ENCODE measurements at regions not wholly inside any gene's neighbourhood (a gene's known extent, or its start where the extent isn't known, plus 50 kb on each side); places are given as distances from the start of the nearest gene placed in this dataset.
"Not testable (repeated sequence)": the region's sequence is repeated elsewhere in the genome, so short reads cannot be mapped to it uniquely, and the experiment has no call there.

GRCh38 chrX:97863261-97863660 is 979.6 kb downstream of the RPA4 start:
- DNase-seq, result no peak

- DNase-seq, result no peak
These were observed 983.6 kb downstream of the RPA4 start for GRCh38 chrX:97867266-97867665.

- no peak for DNase-seq
These were observed 993.1 kb downstream of the RPA4 start for GRCh38 chrX:97876697-97877407.

DNA sequence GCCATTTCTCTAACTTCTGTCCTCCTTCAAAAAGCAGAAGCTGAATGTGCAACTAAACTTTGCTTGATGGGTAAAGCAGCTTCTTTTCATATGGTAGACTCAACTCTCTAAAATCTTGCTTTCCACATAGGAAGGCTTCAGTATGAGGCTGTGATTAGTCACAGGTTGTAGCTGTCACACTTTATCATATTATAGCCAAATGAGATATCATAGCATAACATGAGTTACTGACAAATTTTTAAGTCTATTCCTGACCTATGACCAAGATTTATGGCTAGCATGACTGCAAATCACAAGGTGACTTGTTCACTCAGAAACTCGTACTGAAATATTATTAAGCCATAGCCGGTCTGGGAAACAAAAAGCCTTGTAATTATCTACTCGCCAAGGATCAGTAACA is 998.6 kb downstream of the RPA4 start:
- no peak for DNase-seq

- no peak for DNase-seq
These were observed 1012.0 kb downstream of the RPA4 start for GRCh38 chrX:97895751-97896150.

DNA sequence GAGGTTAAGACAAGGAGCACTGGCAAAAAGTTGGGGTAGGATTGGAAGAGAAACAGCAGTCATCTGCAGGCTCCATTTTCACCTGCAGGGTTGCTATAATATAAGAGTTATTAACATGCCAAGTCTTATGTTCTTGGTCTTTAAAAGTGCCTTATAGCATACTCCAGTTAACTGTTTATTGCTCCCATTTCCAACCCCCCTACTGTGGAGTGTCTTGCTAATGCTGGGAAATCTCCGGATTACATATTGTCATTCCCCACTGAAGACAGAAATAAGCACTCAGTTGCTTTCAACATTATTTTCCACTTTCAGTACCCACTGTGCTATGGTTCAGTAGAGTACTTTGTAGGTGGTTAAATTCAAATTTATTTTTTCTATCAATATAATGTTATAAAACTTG is 1014.3 kb downstream of the RPA4 start:
- DNase-seq, result no peak

GRCh38 chrX:97898798-97899197 is 1015.1 kb downstream of the RPA4 start:
- DNase-seq, result no peak

GRCh38 chrX:97907791-97908190 is 1024.1 kb downstream of the RPA4 start:
- DNase-seq, result no peak

- DNase-seq, result no peak
These were observed 1025.5 kb downstream of the RPA4 start for GRCh38 chrX:97909245-97909644.

DNA sequence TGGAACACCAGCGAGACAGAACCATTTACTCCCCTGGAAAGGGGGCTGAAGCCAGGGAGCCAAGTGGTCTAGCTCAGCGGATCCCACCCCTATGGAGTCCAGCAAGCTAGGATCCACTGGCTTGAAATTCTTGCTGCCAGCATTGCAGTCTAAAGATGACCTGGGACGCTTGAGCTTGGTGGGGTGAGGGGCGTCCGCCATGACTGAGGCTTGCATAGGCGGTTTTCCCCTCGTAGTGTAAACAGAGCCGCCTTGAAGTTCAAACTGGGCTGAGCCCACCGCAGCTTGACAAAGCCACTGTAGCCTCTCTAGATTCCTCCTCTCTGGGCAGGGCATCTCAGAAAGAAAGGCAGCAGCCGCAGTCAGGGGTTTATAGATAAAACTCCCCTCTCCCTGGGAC is 1031.7 kb downstream of the RPA4 start:
- DNase-seq, result not testable (repeated sequence)

DNA sequence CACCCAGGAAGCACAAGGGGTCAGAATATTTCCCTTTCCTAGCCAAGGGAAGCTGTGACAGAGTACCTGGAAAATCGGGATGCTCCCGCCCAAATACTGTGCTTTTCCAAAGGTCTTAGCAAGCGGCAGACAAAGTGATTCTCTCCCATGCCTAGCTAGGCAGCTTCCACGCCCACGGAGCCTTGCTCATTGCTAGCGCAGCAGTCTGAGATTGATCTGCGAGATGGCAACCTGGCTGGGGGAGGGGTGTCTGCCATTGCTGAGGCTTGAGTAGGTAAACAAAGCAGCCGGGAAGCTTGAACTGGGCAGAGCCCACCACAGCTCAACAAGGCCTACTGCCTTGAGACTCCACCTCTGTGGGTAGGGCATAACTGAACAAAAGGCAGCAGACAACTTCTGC is 1037.5 kb downstream of the RPA4 start:
- DNase-seq, result not testable (repeated sequence)

- no peak for DNase-seq
These were observed 1047.9 kb downstream of the RPA4 start for GRCh38 chrX:97931586-97931985.

- no peak for DNase-seq
These were observed 1052.6 kb downstream of the RPA4 start for GRCh38 chrX:97936296-97936695.

DNA sequence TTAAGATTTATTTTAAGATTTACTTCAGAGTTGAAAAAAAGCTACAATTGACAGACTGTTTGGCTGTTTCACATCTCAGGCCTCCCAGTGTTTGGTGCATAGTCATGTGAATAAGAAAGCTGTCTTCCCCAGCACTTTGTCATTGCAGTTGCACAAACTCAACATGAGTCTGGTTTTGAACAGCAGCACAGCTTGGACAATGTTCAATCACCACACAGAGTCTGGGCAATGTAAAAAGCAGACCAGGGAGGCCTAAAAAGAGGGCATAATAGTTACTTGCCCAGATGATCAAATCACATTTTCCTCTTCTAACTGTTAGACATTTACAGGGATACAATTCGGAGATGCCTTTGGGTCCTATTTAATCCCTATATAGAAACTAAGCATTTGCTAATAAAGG is 1055.0 kb downstream of the RPA4 start:
- no peak for DNase-seq

- no peak for DNase-seq
These were observed 1084.9 kb downstream of the RPA4 start for GRCh38 chrX:97968376-97969163.

DNA sequence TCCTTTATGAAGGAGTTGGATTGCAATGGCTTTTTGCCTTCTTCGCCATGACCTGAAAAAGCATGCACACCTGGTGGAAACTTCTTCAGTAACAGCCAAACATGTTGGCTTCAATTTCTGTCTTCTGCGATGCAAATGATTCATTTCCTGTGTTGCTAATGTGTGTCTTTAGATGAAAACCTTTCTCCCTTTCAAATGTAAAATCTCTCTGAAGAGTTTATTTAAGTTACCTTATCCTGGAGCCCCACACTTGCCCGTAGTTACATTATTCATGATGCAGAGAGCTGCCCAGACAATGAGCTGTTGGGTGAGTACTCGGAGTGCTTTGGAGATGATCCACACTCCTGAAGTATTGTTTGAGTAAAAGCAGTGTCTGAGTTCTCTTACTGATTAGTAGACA is 1100.9 kb downstream of the RPA4 start:
- no peak for DNase-seq

DNA sequence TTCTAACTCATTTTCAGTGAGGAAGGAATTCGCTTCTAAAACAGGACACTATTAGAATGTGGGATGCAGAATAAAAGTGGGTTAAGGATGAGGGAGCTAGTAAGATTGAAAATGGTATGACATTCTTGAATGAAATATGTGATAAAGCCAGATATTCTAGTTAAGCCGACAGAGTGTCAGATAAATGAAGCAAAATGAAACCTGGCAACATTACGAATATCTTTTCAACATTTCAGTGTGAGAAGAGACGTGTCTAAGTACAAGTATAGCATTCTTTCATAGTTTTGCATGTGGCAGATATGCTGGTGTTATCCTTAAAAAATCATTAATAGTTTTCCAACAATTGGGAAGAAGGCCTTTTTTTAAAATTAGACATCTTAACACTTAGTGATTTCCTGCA is 1101.4 kb downstream of the RPA4 start:
- no peak for DNase-seq

GRCh38 chrX:97987979-97988378 is 1104.3 kb downstream of the RPA4 start:
- no peak for DNase-seq

GRCh38 chrX:97995834-97996233 is 1112.1 kb downstream of the RPA4 start:
- DNase-seq, result no peak

DNA sequence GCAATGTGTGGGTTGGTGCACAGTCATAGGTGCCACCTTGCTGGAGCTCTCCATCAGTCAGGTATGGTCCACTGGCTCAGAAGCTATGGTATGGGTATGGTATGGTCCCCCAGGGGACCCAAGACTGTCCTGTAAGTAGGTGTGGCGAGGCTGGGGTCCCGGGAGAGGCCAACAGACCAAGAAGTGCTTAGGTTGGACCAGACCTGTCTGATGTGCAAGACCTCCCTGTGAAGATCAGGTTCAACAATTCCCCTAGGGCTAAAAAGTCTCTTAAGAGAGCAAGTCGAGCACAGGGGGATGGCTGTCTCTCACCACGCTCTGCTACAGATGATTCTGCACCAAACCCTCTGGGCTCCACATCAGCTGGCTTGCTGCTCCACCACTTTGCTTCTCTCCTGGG is 1145.0 kb downstream of the RPA4 start:
- no peak for DNase-seq

- DNase-seq, result no peak
These were observed 1146.2 kb downstream of the RPA4 start for GRCh38 chrX:98029861-98030260.

DNA sequence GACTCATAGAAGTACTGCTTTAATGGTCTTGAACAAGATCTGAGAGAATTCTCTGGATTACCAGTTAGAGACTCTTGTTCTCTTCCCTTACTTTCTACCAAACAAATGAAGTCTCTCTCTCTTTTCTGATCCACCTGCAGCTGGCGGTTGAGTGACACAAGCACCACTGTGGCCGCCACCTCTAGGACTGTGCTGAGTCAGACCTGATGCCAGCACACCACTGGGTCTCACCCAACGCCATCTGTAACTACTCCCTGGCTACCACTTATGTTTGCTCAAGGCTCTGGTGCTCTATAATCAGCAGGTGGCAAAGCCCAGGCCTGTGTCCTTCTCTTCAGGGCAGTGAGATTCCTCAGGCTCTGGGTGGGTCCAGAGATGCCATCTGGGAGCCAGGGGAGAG is 1173.5 kb downstream of the RPA4 start:
- no peak for DNase-seq

GRCh38 chrX:98065151-98065550 is 1181.4 kb downstream of the RPA4 start:
- DNase-seq, result no peak

DNA sequence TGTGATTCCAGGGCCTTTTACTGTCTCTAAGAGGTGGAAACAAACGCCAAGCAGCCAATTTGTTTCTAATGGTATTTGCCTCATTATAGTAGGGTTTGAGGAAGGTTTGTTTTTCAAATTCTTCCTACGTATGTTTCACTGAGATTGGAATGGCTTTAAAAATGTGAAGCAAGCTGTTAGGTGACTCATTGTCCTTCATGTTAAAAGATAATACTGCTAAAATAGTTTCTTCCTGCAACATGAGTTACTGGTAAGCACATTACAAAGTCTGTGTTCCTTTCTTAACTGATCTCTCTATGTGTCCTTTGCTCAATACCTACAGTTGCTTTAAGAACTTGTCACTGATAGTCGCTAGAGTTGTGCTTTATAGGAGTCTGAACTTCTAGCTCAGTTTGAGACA is 1183.9 kb downstream of the RPA4 start:
- DNase-seq, result no peak

Measured in right forelimb (tissue), 1 donor.